K562 (cell line): ENCODE measurements at regions not wholly inside any gene's neighbourhood (a gene's known extent, or its start where the extent isn't known, plus 50 kb on each side); places are given as distances from the start of the nearest gene placed in this dataset.

Source experiments
- DIDO1 ChIP-seq: fragments of 450-650 bp; IDR thresholded peaks from 2 replicates; pipeline ENCODE4 v1.6.1; 2016; ENCODE audit warnings: low read depth, missing biosample characterization, missing genetic modification characterization
- FOXP4 ChIP-seq: sonication (generic); formaldehyde crosslinking; IDR thresholded peaks from 2 replicates; pipeline ENCODE4 v1.8.0; 2022; ENCODE audit warnings: mild to moderate bottlenecking, missing genetic modification reagents, borderline replicate concordance
- JUND ChIP-seq, 2 experiments: IDR thresholded peaks; 2 replicates in 1 of 2; 3 replicates in 1 of 2; pipeline ENCODE4 v1.6.1; 2011; ENCODE audit warnings: borderline replicate concordance in 2 of 2, low read depth in 2 of 2, low read length in 2 of 2, improper control_type of control experiment in 1 of 2, missing biosample characterization in 1 of 2, missing genetic modification characterization in 1 of 2, missing genetic modification reagents in 1 of 2
- MITF ChIP-seq: IDR thresholded peaks from 2 replicates; pipeline ENCODE4 v1.6.1; 2014; ENCODE audit warnings: antibody characterized with exemption
- NR2C2 ChIP-seq, 2 experiments: fragments of 200-800 bp in 1 of 2; sonication (Bioruptor generic) in 1 of 2; sonication (generic) in 1 of 2; formaldehyde crosslinking in 1 of 2; IDR thresholded peaks; 2 replicates each; pipeline versions ENCODE4 v1.6.1 to v1.8.0; 2016 to 2022; ENCODE audit warnings: mild to moderate bottlenecking in 1 of 2, missing compliant biosample characterization in 1 of 2, missing genetic modification characterization in 1 of 2, missing genetic modification reagents in 1 of 2
- PRPF4 ChIP-seq: fragments of 200-400 bp; formaldehyde crosslinking; IDR thresholded peaks from one replicate; pipeline ENCODE4 v1.6.1; 2017; ENCODE audit warnings: low read length, low read depth, mild to moderate bottlenecking; ENCODE audit not compliant: insufficient read depth, poor library complexity, severe bottlenecking
- SOX6 ChIP-seq: fragments of 450-650 bp; IDR thresholded peaks from 2 replicates; pipeline ENCODE4 v1.6.1; 2014; ENCODE audit warnings: mild to moderate bottlenecking
- TCFL5 ChIP-seq: fragments of 250-450 bp; sonication (Bioruptor Pico); conservative IDR thresholded peaks from 2 replicates; pipeline ENCODE4 v1.6.1; 2021; ENCODE audit warnings: mild to moderate bottlenecking, moderate library complexity, matching md5 sums
- YY1 ChIP-seq, 3 experiments: IDR thresholded peaks; 2 replicates each; pipeline ENCODE4 v1.6.1; 2011; ENCODE audit warnings: low read length in 2 of 3, mild to moderate bottlenecking in 2 of 3, moderate library complexity in 2 of 3, borderline replicate concordance in 1 of 3, control low read depth in 1 of 3, low read depth in 1 of 3; ENCODE audit not compliant: insufficient read depth in 3 of 3, insufficient replicate concordance in 2 of 3, control insufficient read depth in 1 of 3, insufficient read length in 1 of 3; ENCODE audit errors: extremely low read depth in 1 of 3
- ZBTB40 ChIP-seq, 2 experiments: fragments of 450-650 bp in 1 of 2; sonication (generic) in 1 of 2; formaldehyde crosslinking in 1 of 2; IDR thresholded peaks; 2 replicates each; pipeline versions ENCODE4 v1.7.1 to v1.9.0; 2016 to 2022; ENCODE audit warnings: inconsistent platforms in 1 of 2, mild to moderate bottlenecking in 1 of 2, missing genetic modification reagents in 1 of 2
- ZNF134 ChIP-seq: fragments of 250-450 bp; sonication (Bioruptor Pico); conservative IDR thresholded peaks from 2 replicates; pipeline ENCODE4 v1.4.0; 2020
- ZNF589 ChIP-seq: fragments of 200-800 bp; sonication (Bioruptor generic); IDR thresholded peaks from 2 replicates; pipeline ENCODE4 v1.6.1; 2016; ENCODE audit warnings: low read depth, missing genetic modification characterization, missing compliant biosample characterization

- TF ChIP-seq ZBTB40 (IDR thresholded peaks at IDR 0.05): no peak
- no peak for TF ChIP-seq ZBTB40 (CRISPR knock-in tag; IDR thresholded peaks at IDR 0.05)
- TF ChIP-seq ZNF134 (CRISPR knock-in tag): no peak
- no peak for TF ChIP-seq JUND (IDR thresholded peaks at IDR 0.05; ENCODE audit: borderline replicate concordance, low read depth, low read length)
- TF ChIP-seq JUND (tag; IDR thresholded peaks at IDR 0.05; ENCODE audit: borderline replicate concordance, low read depth, low read length): no peak
- TF ChIP-seq FOXP4 (CRISPR knock-in tag): no peak
- TF ChIP-seq ZNF589 (CRISPR knock-in tag): no peak
- no peak for TF ChIP-seq MITF
- TF ChIP-seq NR2C2 (CRISPR knock-in tag; IDR thresholded peaks at IDR 0.05): no peak
- no peak for TF ChIP-seq NR2C2 (tag; IDR thresholded peaks at IDR 0.05)
- no peak for TF ChIP-seq PRPF4
- no peak for TF ChIP-seq YY1 (IDR thresholded peaks at IDR 0.05; ENCODE audit: borderline replicate concordance in 1 of 3, control insufficient read depth in 1 of 3, extremely low read depth in 1 of 3, insufficient read depth in 3 of 3, insufficient read length in 1 of 3, insufficient replicate concordance in 2 of 3, low read depth in 1 of 3, low read length in 2 of 3)
- no peak for TF ChIP-seq TCFL5 (CRISPR knock-in tag)
- TF ChIP-seq DIDO1: no peak
- no peak for TF ChIP-seq SOX6
Observed at GRCh38 chr1:88286716-88287115, 397.4 kb upstream of the PKN2 start (continued).
